Psoas muscle (tissue), 7 donors: ENCODE measurements at regions not wholly inside any gene's neighbourhood (a gene's known extent, or its start where the extent isn't known, plus 50 kb on each side); places are given as distances from the start of the nearest gene placed in this dataset.

Experiments used
- ATAC-seq, 4 donors: fragments of 200-7000 bp; cut with Tn5 transposase; one replicate each; pipeline ENCODE4 v1.9.1; 2020; ENCODE audit warnings: moderate library complexity in 3 of 4, mild to moderate bottlenecking in 2 of 4
- DNase-seq, 2 donors: peaks; one replicate each; pipeline ENCODE4 v3.0.0-alpha.2; 2020
- H3K27ac ChIP-seq: fragments of 200-600 bp; one replicate; pipeline ENCODE4 v1.8.0; 2022
- H3K27me3 ChIP-seq, 3 donors: fragments of 200-600 bp in 1 of 3; one replicate each; pipeline versions ENCODE4 v1.6.1 to v1.8.0; 2013 to 2022; ENCODE audit warnings: low read length in 2 of 3, mild to moderate bottlenecking in 2 of 3, moderate library complexity in 1 of 3; ENCODE audit not compliant: insufficient read depth in 3 of 3
- H3K36me3 ChIP-seq, 2 donors: fragments of 200-600 bp in 1 of 2; one replicate each; pipeline versions ENCODE4 v1.6.1 to v1.8.0; 2013 to 2022; ENCODE audit warnings: low read depth in 1 of 2, mild to moderate bottlenecking in 1 of 2, moderate library complexity in 1 of 2; ENCODE audit not compliant: insufficient read depth in 1 of 2
- H3K4me1 ChIP-seq: fragments of 200-600 bp; one replicate; pipeline ENCODE4 v1.8.0; 2022
- H3K4me3 ChIP-seq: fragments of 200-600 bp; one replicate; pipeline ENCODE4 v1.8.0; 2022; ENCODE audit warnings: mild to moderate bottlenecking
- H3K9me3 ChIP-seq: fragments of 200-600 bp; one replicate; pipeline ENCODE4 v1.8.0; 2022
- WGBS, 3 donors: extraction: QIAGEN DNeasy Blood & Tissue Kit; methylation state at CpG; one replicate each; pipeline versions ENCODE4 v1.1.6 to v1.1.7; 2013; 5-methylcytosine and 5-hydroxymethylcytosine counted together
- intact Hi-C, 2 donors: fragments of 100-400 bp; cut with DNase I; formaldehyde crosslinking; loops; one replicate each; pipeline versions ENCODE4 v1.11.0 to v1.14.2; 2022
- TF ChIP-seq, protein P1 (sequence below): fragments of 200-600 bp; IDR thresholded peaks from one replicate; pipeline ENCODE4 v1.8.0; 2022; ENCODE audit warnings: antibody characterized with exemption
- donor health status: healthy with polysubstance abuse.
- donor health status: DM: no; HTN: no; CAD: no; lungs with moderate emphysema.
- donor health status: Bipolar disorder and iron deficiency.
- donor health status: healthy.
- donor health status: DM: yes; HTN: yes; CAD: no.
- donor health status: DM: no; HTN: no; CAD: no.
- donor health status: DM: yes; HTN: yes; CAD: no.

DNA sequence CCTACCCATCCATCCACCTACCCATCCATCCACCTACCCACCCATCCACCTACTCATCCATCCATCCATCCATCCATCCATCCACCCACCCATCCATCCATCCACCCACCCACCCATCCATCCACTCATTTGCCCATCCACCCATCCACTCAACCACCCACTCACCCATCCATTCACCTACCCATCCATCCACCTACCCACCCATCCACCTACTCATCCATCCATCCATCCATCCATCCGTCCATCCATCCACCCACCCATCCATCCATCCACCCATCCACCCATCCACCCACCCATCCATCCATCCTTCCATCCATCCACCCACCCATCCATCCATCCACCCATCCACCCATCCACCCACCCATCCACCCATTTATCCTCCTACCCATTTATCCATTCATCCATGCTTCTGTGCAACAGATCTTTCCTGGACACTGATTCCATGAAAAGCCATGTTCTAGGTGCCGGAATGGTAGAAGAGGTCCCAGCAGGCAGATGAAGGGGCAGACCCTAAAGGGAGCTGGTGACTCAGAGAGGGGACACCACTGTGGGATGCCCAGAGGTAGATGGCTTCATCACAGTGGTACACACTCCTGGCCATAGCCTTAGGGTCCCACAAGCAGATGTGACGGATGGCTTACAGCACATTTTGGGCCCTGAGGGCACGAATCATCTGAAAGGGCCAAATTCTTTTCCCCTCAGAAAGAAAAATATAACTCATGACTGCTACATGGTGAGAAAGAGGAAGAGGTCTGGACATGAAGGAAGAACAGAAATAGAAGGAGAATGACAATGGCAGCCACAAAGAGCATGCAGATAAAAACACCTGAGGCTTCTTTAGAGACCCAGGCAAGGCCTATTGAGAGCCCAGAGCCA lies 76.0 kb downstream of the KCTD15 start:
- ATAC-seq (no peak), DNase-seq (no peak)
- intact Hi-C loops: no loop called here
- WGBS, 3 donors: 88 to 93% (median 90%) methylated on average over 4 of the region's 4 CpGs
- H3K27me3 ChIP-seq: peaks cover 0 to 2% (median 2%) of the 10 kb centered on the region in 3 donors
- no peaks in the 10 kb centered on the region for H3K4me1 ChIP-seq
- H3K36me3 ChIP-seq: no peaks in the 10 kb centered on the region
- H3K9me3 ChIP-seq: no peaks in the 10 kb centered on the region
- TF ChIP-seq, protein P1, sequence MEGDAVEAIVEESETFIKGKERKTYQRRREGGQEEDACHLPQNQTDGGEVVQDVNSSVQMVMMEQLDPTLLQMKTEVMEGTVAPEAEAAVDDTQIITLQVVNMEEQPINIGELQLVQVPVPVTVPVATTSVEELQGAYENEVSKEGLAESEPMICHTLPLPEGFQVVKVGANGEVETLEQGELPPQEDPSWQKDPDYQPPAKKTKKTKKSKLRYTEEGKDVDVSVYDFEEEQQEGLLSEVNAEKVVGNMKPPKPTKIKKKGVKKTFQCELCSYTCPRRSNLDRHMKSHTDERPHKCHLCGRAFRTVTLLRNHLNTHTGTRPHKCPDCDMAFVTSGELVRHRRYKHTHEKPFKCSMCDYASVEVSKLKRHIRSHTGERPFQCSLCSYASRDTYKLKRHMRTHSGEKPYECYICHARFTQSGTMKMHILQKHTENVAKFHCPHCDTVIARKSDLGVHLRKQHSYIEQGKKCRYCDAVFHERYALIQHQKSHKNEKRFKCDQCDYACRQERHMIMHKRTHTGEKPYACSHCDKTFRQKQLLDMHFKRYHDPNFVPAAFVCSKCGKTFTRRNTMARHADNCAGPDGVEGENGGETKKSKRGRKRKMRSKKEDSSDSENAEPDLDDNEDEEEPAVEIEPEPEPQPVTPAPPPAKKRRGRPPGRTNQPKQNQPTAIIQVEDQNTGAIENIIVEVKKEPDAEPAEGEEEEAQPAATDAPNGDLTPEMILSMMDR: no peak
- H3K4me3 ChIP-seq: no peak overlapping the region
- H3K27ac ChIP-seq: no peak overlapping the region

DNA sequence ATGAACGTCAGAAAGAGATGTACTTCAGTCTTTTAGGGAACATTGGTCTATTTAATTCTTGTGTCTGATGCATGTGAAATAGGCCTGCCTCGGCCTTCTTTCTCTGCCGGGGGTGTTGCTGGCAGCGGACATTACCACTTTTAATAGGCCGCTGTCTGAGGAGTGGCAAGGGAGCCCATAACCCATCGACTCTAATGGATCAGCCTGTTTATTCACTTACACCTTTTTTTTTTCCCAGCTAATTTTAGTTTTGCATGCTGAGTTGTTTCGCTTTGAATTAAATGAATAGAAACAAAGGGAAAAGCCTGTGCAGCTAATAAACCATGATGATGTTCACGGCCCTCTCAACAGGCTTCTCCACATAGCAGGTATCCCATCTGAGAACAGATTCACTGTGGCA lies 78.4 kb downstream of the KCTD15 start:
- TF ChIP-seq, protein P1: no peak
- intact Hi-C loops: no loop called here
- WGBS, 3 donors: 59 to 68% (median 63%) methylated on average over 8 of the region's 8 CpGs

DNA sequence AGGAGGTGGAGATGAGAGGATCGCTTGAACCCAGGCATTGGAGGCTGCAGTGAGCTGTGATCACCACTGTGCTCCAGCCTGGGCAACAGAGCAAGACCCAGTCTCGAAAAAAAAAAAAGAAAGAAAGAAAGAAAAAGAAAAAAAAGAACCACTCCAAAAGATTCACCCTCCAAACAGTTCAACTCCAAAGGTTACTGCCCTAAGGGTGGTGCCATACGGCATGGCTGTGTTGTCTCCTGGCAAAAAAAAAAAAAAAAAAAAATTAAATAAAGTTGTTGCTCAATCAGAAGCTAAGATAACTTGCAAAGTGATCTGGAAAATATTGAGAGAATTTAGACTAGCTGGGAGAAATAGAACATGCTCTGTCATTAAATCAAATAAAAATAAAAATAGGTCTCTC lies 79.5 kb downstream of the KCTD15 start:
- 72 to 77% (median 74%) methylated on average over 3 of the region's 3 CpGs for WGBS, 3 donors
- Histone ChIP-seq H3K9me3 (no peaks in the 10 kb centered on the region), H3K4me3 (no peak overlapping the region), H3K4me1 (no peaks in the 10 kb centered on the region), H3K27me3 (peaks cover 0 to 2% (median 0%) of the 10 kb centered on the region in 3 donors), H3K36me3 (no peaks in the 10 kb centered on the region), H3K27ac (no peak overlapping the region)
- ATAC-seq (no peak), DNase-seq (no peak)
- intact Hi-C loops: no loop called here
- TF ChIP-seq, protein P1: no peak

More for the DNA sequence above, 78.4 kb downstream of the KCTD15 start:
- Histone ChIP-seq H3K36me3 (no peaks in the 10 kb centered on the region), H3K4me3 (no peak overlapping the region), H3K27me3 (peaks cover 0 to 2% (median 0%) of the 10 kb centered on the region in 3 donors), H3K9me3 (no peaks in the 10 kb centered on the region), H3K4me1 (no peaks in the 10 kb centered on the region), H3K27ac (no peak overlapping the region)
- no peak for ATAC-seq
- no peak for DNase-seq

DNA sequence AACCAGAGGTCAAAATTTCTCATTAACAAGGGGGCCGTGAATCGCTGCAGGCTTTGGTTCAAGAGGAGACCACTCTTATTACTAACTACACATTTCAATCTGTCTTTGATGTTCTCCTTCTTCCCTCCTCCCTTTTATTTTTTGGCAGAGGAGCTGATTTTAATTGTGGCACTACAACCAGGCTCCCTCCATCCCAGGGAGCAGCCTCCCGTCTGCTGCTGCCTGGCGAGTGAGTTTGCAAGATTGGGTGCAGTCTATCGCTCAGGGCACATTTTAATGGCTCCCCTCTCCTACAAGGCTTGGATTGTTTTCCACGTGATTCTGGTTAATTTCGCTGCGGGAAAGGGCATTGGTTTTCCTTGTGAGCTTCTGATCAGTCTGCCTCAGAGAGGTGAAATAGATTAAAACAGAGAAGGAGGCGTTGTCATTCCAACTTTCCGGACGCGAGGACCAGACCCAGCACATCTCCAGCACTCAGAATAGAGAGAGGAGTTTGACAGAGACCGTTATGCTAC lies 81.4 kb downstream of the KCTD15 start:
- TF ChIP-seq, protein P1: no peak
- ATAC-seq (no peak), DNase-seq (no peak)
- Histone ChIP-seq H3K27me3 (peaks cover 0 to 2% (median 0%) of the 10 kb centered on the region in 3 donors), H3K4me3 (no peak overlapping the region), H3K36me3 (no peaks in the 10 kb centered on the region), H3K9me3 (no peaks in the 10 kb centered on the region), H3K27ac (no peak overlapping the region), H3K4me1 (no peaks in the 10 kb centered on the region)
- 74 to 76% (median 75%) methylated on average over 13 of the region's 13 CpGs for WGBS, 3 donors
- intact Hi-C loops: no loop called here
